ENCODE measurements at regions not wholly inside any gene's neighbourhood (a gene's known extent, or its start where the extent isn't known, plus 50 kb on each side); places are given as distances from the start of the nearest gene placed in this dataset.

DNA sequence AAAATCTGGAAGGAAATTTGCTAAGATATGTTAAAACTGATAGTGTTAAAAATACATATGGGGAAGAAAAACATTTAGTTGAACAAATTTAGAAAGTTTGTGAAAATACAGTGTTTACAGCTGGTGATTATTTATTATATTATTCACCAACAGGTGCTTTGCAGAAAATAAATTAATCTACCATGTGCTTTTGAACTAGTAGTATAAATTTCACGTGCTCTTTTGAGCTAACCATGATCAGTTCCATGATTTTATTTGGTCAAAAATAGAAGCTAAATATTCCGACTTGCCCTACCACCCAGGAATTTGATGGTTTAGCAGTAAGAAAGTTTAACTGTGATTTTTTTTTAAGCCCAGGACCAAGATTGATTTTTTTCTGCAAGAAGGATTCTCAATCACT, 113.3 kb downstream of the SPRY2 start:
- TF ChIP-seq CTCF (conservative IDR thresholded peaks at IDR 0.05): no peak
- Histone ChIP-seq H3K9ac (ENCODE audit: extremely low read depth, insufficient read length, low read length) (no peak overlapping the region), H4K91ac (ENCODE audit: insufficient read length, low read depth, low read length) (no peak overlapping the region), H3K27me3 (ENCODE audit: insufficient read depth, low read length) (no peaks in the 10 kb centered on the region), H3K79me1 (ENCODE audit: insufficient read depth, low read depth, low read length, poor library complexity, severe bottlenecking) (no peaks in the 10 kb centered on the region), H3K18ac (ENCODE audit: insufficient read length, low read depth, low read length) (no peak overlapping the region), H2BK5ac (ENCODE audit: insufficient read length, low read length) (no peak overlapping the region), H4K20me1 (ENCODE audit: control insufficient read depth, insufficient read depth, insufficient read length) (no peaks in the 10 kb centered on the region), H2AK5ac (ENCODE audit: insufficient read length, low read length) (no peak overlapping the region), H2BK20ac (ENCODE audit: low read depth, low read length, poor library complexity, severe bottlenecking) (no peak overlapping the region), H3K4ac (ENCODE audit: low read depth, low read length) (no peak overlapping the region), H2BK15ac (ENCODE audit: low read depth, low read length) (no peak overlapping the region), H3K4me2 (ENCODE audit: insufficient read depth, insufficient read length, low read length) (no peak overlapping the region), H4K5ac (ENCODE audit: insufficient read length, low read depth, low read length) (no peak overlapping the region), H3T11ph (ENCODE audit: low read length) (no peak overlapping the region), H2BK12ac (ENCODE audit: insufficient read length, low read depth, low read length) (no peak overlapping the region), H3K4me1 (ENCODE audit: insufficient read depth, low read length) (no peaks in the 10 kb centered on the region), H2AFZ (ENCODE audit: low read length) (no peak overlapping the region), H4K8ac (replicated peaks; ENCODE audit: insufficient read length, low read depth, low read length) (no peak overlapping the region), H3K23ac (ENCODE audit: insufficient read length, low read depth, low read length) (no peak overlapping the region), H2BK120ac (ENCODE audit: low read depth, low read length, poor library complexity, severe bottlenecking) (no peak overlapping the region), H3K79me2 (ENCODE audit: insufficient read depth, low read length) (no peaks in the 10 kb centered on the region), H3K27ac (ENCODE audit: insufficient read length, low read depth, low read length) (no peak overlapping the region), H3K56ac (ENCODE audit: insufficient read length, low read depth, low read length) (no peak overlapping the region), H3K14ac (ENCODE audit: insufficient read depth, low read length) (no peak overlapping the region), H3K9me3 (ENCODE audit: control insufficient read depth, low read depth, low read length) (no peaks in the 10 kb centered on the region), H3K23me2 (ENCODE audit: insufficient read length, low read depth, low read length, poor library complexity, severe bottlenecking) (no peaks in the 10 kb centered on the region)
- no peak for DNase-seq
- no CpG with 5 or more reads among the region's 2 CpGs for WGBS (ENCODE audit: extremely low coverage, insufficient read length, low lambda C conversion rate)
- H3K4me3 Mint-ChIP-seq: no peak overlapping the region
- peaks cover 2 to 4% (median 3%) of the 10 kb centered on the region in 3 experiments; a peak in 3 of 7 replicates for H3K36me3 Mint-ChIP-seq (ENCODE audit: insufficient read depth in 1 of 3, low read depth in 3 of 3)
- H3K27me3 Mint-ChIP-seq (ENCODE audit: low read depth): no peaks in the 10 kb centered on the region; the same call in 1 of the 2 replicates
- peaks cover 0 to 2% of the 10 kb centered on the region in 2 experiments; a peak in 1 of 4 replicates for H3K4me1 Mint-ChIP-seq
- peaks cover 2 to 4% of the 10 kb centered on the region in 2 experiments; a peak in 1 of 5 replicates for H3K9me3 Mint-ChIP-seq
- no peak overlapping the region for H3K27ac Mint-ChIP-seq
